ENCODE measurements at regions not wholly inside any gene's neighbourhood (a gene's known extent, or its start where the extent isn't known, plus 50 kb on each side); places are given as distances from the start of the nearest gene placed in this dataset.

DNA sequence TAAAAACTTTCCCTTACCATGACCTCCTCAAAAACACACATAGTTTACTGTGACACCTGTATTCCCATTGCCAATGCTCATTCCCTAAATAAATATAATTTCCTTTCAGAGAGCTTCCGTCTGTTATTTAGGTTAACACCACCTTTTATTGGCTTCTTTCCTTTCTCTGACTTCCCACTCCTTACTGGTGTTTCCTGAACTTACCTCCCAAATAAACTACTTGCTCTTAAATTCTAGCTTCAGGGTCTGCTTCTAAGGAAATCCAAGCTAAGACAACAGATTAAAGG is 67.4 kb upstream of the ZNF746 start:
- H3F3A ChIP-seq (ENCODE audit: control insufficient read depth, insufficient read depth): no peaks in the 10 kb centered on the region
- H3K9me3 ChIP-seq (ENCODE audit: control insufficient read depth, insufficient read depth, low read length): peaks cover 13% of the 10 kb centered on the region
- no peak overlapping the region for H3K4me2 ChIP-seq (ENCODE audit: low read length)
- no peaks in the 10 kb centered on the region for H4K20me1 ChIP-seq (ENCODE audit: control insufficient read depth, insufficient read depth, low read depth, low read length)
- H3K79me2 ChIP-seq (ENCODE audit: control insufficient read depth, low read length): peaks cover 5% of the 10 kb centered on the region; the same call in 1 of the 2 replicates
- no peaks in the 10 kb centered on the region for H3K9me2 ChIP-seq (replicated peaks; ENCODE audit: control insufficient read depth, low read length)
- H3K4me1 ChIP-seq (ENCODE audit: control insufficient read depth, low read length): no peaks in the 10 kb centered on the region
- H3K4me3 ChIP-seq (ENCODE audit: low read length): no peak overlapping the region
- TF ChIP-seq, protein P1, sequence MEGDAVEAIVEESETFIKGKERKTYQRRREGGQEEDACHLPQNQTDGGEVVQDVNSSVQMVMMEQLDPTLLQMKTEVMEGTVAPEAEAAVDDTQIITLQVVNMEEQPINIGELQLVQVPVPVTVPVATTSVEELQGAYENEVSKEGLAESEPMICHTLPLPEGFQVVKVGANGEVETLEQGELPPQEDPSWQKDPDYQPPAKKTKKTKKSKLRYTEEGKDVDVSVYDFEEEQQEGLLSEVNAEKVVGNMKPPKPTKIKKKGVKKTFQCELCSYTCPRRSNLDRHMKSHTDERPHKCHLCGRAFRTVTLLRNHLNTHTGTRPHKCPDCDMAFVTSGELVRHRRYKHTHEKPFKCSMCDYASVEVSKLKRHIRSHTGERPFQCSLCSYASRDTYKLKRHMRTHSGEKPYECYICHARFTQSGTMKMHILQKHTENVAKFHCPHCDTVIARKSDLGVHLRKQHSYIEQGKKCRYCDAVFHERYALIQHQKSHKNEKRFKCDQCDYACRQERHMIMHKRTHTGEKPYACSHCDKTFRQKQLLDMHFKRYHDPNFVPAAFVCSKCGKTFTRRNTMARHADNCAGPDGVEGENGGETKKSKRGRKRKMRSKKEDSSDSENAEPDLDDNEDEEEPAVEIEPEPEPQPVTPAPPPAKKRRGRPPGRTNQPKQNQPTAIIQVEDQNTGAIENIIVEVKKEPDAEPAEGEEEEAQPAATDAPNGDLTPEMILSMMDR (IDR thresholded peaks at IDR 0.05; ENCODE audit: low read depth, low read length, poor library complexity, severe bottlenecking): no peak
- TF ChIP-seq EZH2phosphoT487 (IDR thresholded peaks at IDR 0.05; ENCODE audit: borderline replicate concordance, low read length): no peak
- H3K36me3 ChIP-seq (ENCODE audit: control insufficient read depth, low read length): peaks cover 59% of the 10 kb centered on the region
- no peak overlapping the region for H3K27ac ChIP-seq (ENCODE audit: low read depth, low read length)
- no peaks in the 10 kb centered on the region for H3K27me3 ChIP-seq (ENCODE audit: control insufficient read depth, low read length)

DNA sequence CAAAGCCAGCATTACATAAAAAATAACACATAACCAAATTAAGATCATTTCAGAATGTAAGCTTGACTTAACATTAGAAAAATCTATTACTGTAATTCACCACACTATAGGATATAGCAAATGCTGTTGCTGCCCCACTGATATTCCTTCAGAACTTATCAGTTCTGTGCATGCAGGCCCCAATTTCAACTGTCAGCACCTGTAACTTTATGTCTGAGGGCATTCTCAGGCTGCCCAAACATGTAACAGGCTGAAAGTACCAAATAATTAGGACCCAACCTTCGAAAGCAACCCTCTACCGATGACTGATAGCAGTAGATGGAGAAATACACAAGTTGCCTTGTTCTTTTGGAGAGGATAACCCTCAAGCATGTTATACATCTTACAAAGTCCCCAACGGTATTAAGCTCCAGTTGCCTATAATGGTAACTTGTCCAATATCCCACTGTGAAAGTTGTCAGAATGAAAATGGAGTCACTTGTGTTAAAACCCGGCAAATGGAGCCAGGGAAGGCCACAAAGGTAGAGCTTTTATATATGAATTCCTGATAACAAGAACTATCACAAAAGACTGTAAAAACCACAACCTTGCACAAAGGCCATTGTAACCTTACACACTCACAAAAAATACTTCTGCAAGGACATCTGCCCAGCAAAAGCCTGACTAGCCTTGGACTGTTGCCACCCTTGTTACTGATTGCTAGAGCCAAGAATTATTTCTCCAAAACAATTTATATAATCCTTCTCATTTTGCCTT is 66.9 kb upstream of the ZNF746 start:
- no peak for TF ChIP-seq EZH2phosphoT487 (IDR thresholded peaks at IDR 0.05; ENCODE audit: borderline replicate concordance, low read length)
- TF ChIP-seq, protein P1 (IDR thresholded peaks at IDR 0.05; ENCODE audit: low read depth, low read length, poor library complexity, severe bottlenecking): no peak
- H4K20me1 ChIP-seq (ENCODE audit: control insufficient read depth, insufficient read depth, low read depth, low read length): no peaks in the 10 kb centered on the region
- no peaks in the 10 kb centered on the region for H3K27me3 ChIP-seq (ENCODE audit: control insufficient read depth, low read length)
- H3K9me2 ChIP-seq (replicated peaks; ENCODE audit: control insufficient read depth, low read length): no peaks in the 10 kb centered on the region
- H3K4me3 ChIP-seq (ENCODE audit: low read length): no peak overlapping the region
- peaks cover 5% of the 10 kb centered on the region; the same call in 1 of the 2 replicates for H3K79me2 ChIP-seq (ENCODE audit: control insufficient read depth, low read length)
- no peak overlapping the region for H3K27ac ChIP-seq (ENCODE audit: low read depth, low read length)
- H3K4me2 ChIP-seq (ENCODE audit: low read length): no peak overlapping the region
- H3F3A ChIP-seq (ENCODE audit: control insufficient read depth, insufficient read depth): no peaks in the 10 kb centered on the region
- H3K36me3 ChIP-seq (ENCODE audit: control insufficient read depth, low read length): peaks cover 54% of the 10 kb centered on the region
- H3K4me1 ChIP-seq (ENCODE audit: control insufficient read depth, low read length): no peaks in the 10 kb centered on the region
- H3K9me3 ChIP-seq (ENCODE audit: control insufficient read depth, insufficient read depth, low read length): peaks cover 7% of the 10 kb centered on the region; the same call in 1 of the 2 replicates

DNA sequence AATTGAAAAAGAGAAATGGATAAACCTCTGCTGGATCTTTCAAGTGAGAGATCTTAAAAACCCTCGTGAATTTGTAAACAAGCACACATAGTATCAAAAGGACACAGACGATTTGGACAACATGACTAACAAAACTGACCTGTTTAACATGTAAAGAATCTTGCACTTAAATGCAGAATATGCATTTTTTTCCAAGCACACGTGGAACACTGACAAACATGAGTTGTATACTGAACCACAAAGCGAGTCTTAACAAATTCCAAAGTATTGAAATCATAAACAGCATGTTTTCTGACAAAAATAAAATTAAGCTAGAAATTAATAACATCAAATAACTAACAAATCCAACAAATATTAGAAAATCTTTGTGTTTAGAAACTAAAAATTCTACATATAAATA is 65.0 kb upstream of the ZNF746 start:
- peaks cover 47% of the 10 kb centered on the region for H3K36me3 ChIP-seq (ENCODE audit: control insufficient read depth, low read length)
- no peaks in the 10 kb centered on the region for H3K9me2 ChIP-seq (replicated peaks; ENCODE audit: control insufficient read depth, low read length)
- H3K9me3 ChIP-seq (ENCODE audit: control insufficient read depth, insufficient read depth, low read length): no peaks in the 10 kb centered on the region
- no peak overlapping the region for H3K27ac ChIP-seq (ENCODE audit: low read depth, low read length)
- peaks cover 2% of the 10 kb centered on the region; the same call in 1 of the 2 replicates for H3K79me2 ChIP-seq (ENCODE audit: control insufficient read depth, low read length)
- H4K20me1 ChIP-seq (ENCODE audit: control insufficient read depth, insufficient read depth, low read depth, low read length): no peaks in the 10 kb centered on the region
- no peaks in the 10 kb centered on the region for H3F3A ChIP-seq (ENCODE audit: control insufficient read depth, insufficient read depth)
- no peaks in the 10 kb centered on the region for H3K27me3 ChIP-seq (ENCODE audit: control insufficient read depth, low read length)
- no peaks in the 10 kb centered on the region for H3K4me1 ChIP-seq (ENCODE audit: control insufficient read depth, low read length)
- TF ChIP-seq EZH2phosphoT487 (IDR thresholded peaks at IDR 0.05; ENCODE audit: borderline replicate concordance, low read length): no peak
- TF ChIP-seq, protein P1 (IDR thresholded peaks at IDR 0.05; ENCODE audit: low read depth, low read length, poor library complexity, severe bottlenecking): no peak
- H3K4me3 ChIP-seq (ENCODE audit: low read length): no peak overlapping the region
- no peak overlapping the region for H3K4me2 ChIP-seq (ENCODE audit: low read length)
